ENCODE measurements at regions not wholly inside any gene's neighbourhood (a gene's known extent, or its start where the extent isn't known, plus 50 kb on each side); places are given as distances from the start of the nearest gene placed in this dataset.

DNA sequence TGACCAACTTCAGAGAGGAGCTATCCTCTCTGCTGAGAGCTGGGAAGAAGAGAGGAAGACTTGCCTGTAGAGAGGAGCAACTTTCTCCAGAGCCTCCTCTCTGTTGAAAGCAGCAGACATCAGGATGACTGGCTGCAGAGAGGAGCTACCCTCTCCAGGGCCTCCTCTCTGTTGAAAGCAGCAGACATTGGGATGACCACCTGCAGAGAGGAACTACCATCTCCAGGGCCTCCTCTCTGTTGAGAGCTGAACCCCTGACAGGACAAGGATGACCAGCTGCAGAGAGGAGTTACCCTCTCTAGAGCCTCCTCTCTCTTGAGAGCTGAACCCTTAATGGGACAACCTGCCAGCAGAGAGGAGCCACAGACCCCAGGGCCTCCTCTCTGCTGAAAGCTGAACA, 83.0 kb upstream of the GJB5 start:
- TF ChIP-seq EZH2 (IDR thresholded peaks at IDR 0.05; ENCODE audit: low read depth), result no peak
- no peak for TF ChIP-seq CTCF (conservative IDR thresholded peaks at IDR 0.05)

All from PC-9 (cell line).